Fibroblast of skin of right biceps (primary cell): ENCODE measurements at regions not wholly inside any gene's neighbourhood (a gene's known extent, or its start where the extent isn't known, plus 50 kb on each side); places are given as distances from the start of the nearest gene placed in this dataset.
"Not testable (repeated sequence)": the region's sequence is repeated elsewhere in the genome, so short reads cannot be mapped to it uniquely, and the experiment has no call there.

ENCODE experiments used
- DNase-seq: peaks from one replicate; pipeline ENCODE4 v3.0.0-alpha.2; 2013

GRCh38 chr2:55124682-55125081, 74.4 kb upstream of the RTN4 start:
- DNase-seq: not testable (repeated sequence)

GRCh38 chr2:55123851-55124269, 73.6 kb upstream of the RTN4 start:
- no peak for DNase-seq

- DNase-seq: peak; percentile 85
Observed at GRCh38 chr2:55120634-55121359, 70.5 kb upstream of the RTN4 start.

- DNase-seq: no peak
Observed at GRCh38 chr2:55119711-55120487, 69.6 kb upstream of the RTN4 start.

DNA sequence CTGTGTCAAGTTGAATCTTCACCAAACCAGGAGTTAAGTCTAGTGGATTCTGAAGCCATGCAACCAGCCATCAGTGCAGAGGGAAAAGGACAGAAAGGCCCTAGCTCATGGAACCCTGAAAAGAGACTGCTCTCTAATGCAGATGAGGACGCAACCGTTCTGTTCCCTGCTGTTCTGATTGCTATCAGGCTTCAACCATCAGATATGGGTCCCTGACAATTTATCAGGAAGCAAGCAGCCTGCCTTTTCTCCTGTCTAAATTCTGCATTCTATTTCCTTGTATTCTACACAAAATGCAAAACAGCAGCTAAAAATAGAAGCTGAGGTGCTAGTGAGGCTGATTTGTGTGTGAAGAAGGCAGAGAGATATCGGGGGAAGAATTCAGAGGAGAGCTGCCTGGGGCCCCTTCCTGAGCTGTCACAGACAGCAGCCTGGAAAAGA, 68.4 kb upstream of the RTN4 start:
- peak; percentile 61 for DNase-seq

GRCh38 chr2:55116966-55117365, 66.7 kb upstream of the RTN4 start:
- no peak for DNase-seq

DNA sequence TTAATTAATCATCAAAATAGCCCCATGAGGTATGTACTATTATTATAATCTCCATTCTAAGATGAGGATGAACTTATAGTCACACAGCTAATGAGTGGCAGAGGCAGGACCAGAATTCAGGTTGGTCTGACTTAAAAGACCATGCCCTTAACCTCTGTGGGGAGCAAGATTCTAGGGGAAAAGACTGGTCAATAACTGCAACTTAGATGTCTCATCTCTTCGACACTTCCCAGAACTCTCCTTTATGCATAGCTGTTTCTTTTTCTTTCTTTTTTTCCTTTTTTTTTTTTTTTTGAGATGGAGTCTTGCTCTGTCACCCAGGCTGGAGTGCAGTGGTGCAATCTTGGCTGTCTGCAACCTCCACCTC, 66.3 kb upstream of the RTN4 start:
- no peak for DNase-seq

DNA sequence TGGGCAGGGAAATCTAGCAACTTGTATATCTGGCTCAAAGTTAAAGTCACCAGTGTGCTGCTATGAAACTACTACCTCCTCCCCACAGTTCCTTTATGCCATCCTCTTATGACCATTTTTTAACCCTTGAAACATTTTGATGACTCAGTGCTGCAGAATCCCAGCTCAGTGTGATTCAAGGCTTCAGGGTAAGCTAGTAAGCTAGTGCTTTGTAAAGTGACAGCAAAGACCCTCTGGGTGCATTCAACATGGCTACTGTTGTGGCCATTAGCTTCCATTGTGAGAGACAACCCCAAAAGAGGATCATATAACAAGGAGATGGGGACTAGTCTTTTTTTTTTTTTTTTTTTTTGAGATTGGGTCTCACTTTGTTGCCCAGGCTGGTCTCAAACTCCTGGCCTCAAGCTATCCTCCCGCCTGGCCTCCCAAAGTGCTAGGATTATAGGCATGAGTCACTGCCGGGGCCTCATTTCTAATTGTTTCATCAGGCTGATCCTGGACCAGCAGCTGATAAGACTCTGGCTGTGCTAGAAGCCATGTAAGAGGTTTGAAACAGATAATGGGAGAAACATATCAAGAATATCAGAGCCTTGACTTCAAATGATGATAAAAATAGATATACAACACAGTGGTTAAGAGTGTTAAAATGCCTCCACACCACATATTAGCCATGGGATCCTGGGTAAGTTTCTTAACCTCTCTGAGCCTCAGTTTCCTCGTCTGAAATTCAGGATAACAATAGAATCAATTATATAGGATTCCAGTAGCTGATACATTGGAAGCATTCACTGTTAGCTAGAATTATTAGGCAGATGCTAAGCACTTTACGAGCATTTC, 65.7 kb upstream of the RTN4 start:
- DNase-seq: peak; percentile 90

- DNase-seq: no peak
Observed at GRCh38 chr2:55114597-55114996, 64.3 kb upstream of the RTN4 start.

DNA sequence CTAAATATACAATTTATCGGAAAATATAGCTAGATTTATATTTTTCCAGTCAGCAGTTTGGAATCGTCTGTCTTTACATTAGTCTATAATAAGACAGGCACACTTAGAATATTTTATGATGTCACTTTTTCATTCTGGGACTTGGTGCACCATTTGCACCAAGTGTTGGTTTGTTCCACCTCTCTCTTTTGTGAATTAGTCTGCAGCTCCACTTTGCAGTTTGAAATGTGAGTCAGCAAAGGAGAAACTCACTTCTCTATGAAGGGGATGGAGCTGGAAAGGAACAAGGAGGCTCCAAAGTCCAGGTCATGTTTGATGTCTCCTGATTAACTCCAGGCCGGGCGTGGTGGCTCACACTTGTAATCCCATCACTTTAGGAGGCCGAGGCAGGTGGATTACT, 63.8 kb upstream of the RTN4 start:
- peak; percentile 45 for DNase-seq

DNA sequence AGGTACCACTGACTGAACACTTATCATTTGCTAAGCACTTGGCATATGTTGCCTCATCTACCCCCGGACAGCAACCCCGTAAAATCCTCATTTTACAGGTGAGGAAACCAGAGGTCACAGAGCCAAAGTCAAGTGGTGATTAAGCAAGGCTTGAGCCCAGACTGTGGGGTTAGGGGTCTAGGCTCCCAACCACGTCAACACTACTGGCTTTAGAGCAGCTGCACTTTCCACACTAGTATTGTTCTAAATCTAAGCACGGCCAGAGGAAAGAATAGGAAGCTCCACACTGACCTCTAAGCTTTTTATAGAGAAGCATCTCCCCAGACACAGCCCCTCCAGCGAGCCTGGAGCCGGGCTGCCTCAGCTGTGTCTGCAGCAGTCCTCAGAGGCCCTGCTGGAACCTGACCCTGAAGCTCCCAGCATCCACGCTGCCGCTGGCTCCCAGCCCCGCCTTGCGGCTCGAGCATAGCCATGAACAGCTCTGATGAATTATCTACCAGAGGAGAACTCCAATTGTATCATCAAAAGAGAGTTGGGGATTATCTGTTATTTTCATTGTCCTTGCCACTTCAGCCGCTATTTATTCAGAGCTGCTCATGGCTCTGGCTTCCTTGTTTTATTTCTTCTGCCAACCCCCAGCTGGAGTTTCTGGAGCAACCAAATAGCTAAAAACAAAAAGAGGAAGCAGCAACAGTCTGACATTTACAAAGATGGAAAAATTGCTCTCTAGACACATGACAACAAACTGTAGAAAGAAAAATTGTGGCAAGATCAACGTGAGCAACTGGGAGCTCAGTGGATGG, 62.2 kb upstream of the RTN4 start:
- DNase-seq: peak; percentile 70

DNA sequence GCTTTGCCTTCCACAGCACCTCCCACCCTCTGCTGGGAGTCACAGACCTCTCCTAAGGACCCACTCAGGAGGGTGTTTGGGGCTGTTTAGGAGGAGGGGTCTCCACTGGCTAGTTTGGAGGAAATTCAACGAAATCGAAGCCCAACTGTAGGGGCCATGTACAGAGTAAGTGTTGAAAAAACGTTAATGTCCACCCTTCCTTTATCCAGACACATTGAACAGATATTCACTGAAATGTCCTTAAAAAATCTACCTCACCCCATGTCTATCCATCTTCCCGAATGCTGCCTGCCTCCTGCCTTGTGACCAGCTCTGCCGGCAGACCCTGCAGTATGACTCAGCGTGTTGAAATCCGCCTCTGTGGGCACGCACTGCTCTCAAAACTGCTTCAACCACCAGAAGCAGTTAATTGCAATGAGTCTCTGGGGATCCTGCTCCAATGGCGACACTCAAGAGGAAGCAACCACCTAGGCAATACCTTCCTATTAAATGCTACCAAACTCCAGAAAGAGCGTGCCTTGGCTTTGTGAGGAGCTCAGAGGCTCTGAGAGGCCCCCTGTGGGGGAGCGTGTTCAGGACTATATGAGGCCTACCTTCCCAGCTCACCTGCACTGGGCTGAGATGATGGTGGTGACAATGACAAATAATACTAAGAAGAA, 61.4 kb upstream of the RTN4 start:
- peak; percentile 97 for DNase-seq

DNA sequence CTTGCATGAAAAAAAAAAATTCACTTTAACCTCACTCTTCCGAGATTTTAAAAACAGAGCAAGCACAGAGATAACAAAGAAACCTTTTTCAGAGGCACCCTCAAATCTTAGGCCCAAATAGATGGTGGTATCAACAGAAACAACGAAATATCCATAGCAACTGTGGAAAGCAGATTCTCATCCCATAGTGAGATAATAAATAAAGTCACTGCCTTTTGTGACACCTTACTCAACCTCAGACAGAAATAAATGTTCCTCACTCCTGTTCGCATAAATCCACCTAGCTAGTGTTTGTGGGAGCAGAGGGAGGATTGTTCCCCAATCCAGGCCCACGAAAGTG, 60.9 kb upstream of the RTN4 start:
- no peak for DNase-seq

DNA sequence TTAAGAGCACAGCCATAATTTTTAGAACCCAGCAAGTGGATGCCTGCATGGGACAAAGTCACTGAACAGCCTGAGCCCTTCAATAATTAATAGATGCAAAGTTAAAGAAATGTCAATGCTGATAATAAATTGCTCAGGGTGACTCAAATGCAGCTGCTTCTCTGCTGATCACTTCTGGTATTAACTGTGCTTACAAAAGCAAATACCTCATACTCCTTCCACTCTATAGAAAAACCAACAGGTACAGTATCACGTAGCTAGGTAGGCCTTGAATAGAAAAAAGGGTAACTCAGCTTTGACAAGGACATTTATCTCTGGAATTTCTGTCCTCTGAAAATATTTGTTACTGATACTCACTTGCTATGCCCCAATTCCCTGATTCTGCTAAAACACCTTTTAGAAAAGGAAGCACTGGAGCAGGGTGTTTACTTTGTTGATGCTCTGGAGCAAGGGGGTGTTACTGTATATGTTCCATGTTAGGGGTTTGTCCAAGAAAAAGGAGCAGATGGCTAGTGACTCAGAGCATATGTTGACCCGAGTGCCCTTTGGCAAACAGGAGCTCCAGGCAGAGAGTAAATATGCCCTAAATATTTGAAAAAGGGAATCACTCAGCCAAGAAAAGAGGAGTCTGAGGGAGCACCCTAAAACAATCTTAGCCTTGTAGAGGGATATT, 59.1 kb upstream of the RTN4 start:
- peak; percentile 50 for DNase-seq

- no peak for DNase-seq
Observed at GRCh38 chr2:55108456-55109160, 58.4 kb upstream of the RTN4 start.

DNA sequence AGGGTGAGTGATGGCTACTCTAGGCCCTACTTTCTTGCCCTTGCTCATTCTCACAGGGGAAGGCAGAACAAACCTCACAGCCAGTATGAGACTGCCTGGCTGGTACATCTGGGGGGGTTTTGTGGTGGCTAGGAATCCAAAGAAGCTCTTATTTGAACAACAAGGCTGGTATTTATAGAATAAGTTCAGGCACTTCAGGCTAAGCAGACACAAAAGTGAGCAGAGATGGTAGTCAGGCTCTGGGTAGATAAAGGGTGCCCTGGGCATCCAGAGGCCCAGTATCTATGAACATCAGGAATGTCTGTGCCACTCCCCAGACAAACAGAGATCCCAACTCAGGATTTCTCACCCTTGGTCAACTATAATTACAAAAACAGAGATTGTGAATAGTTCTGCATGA, 57.2 kb upstream of the RTN4 start:
- DNase-seq: peak; percentile 67

DNA sequence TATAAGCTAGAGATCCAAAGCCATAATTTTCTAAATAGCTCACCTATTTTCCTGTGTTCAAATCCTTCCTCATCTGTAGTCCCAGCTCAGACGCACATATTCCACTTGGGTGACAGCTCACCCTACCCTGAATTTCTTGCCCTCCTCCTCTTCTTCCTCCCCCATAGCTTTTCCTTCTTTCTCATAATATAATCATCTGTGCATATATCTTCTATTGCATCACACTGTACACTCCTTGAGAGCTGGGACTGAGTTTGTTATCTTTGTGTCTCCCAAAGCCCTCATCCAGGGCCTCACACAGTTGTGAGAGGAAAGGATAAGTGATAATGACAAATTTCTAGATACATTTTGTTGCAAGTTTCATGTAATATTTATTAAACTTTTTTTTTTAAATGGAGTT, 55.9 kb upstream of the RTN4 start:
- DNase-seq: peak; percentile 71

DNA sequence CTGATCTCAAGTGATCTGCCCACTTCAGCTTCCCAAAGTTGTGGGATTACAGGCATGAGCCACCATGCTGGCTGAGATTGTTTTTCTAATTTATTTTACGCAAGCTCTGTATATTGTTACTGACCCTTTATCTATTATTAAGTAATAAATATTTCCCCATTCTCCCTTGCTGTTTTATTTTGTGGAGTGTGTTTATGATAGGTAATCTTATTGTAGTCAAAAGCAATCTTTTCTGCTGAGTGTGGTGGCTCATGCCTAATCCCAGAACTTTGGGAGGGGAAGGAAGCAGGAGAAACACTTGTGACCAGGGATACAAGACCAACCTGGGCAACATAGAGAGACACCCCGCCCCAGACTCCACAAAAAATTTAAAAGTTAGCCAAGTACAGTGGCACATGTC, 55.2 kb upstream of the RTN4 start:
- no peak for DNase-seq

GRCh38 chr2:55103046-55103445, 52.8 kb upstream of the RTN4 start:
- DNase-seq: peak; percentile 66

DNA sequence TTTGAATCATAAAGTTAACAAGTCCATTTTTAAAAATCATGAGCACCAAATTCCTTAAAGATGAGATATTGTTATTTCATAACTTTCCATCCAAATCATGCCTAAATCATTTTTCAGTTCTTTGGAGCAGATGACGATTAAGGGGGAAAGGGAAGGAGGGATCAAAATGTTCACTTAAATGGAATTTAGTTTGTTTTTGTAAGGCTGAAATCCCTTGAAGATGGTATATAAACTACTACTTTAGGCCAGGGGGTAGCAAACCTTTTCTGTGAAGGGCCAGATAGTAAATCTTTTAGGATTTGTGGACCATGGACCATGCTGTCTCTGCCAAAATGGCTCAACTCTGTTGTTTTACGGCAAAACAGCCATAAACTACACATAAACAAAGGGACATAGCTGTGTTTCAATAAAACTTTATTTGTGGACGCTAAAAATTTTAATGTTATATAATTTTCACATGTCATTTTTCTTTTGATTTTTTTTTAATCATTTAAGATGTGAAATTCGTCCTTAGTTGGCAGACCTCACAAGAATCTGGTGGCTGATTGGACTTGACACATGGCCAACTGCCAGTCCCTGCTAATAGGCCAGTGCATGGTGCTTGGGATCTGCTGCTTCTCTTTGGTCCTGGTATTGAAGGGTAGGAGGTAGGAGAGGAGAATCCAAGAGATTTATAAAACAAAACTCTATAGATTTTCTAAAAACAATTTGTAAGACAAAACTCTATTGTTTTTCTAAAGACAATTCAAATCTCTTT, 52.0 kb upstream of the RTN4 start:
- DNase-seq: peak; percentile 95
